H1 (cell line): ENCODE measurements at regions not wholly inside any gene's neighbourhood (a gene's known extent, or its start where the extent isn't known, plus 50 kb on each side); places are given as distances from the start of the nearest gene placed in this dataset.
"Not testable (repeated sequence)": the region's sequence is repeated elsewhere in the genome, so short reads cannot be mapped to it uniquely, and the experiment has no call there.

Experiments used
- CTCF ChIA-PET: fragments of 300-600 bp; sonication (Branson Sonifier 250); formaldehyde crosslinking; loops from one replicate; lab custom pipeline; 2021; ENCODE audit not compliant: partially characterized antibody; lab: Charles Lee
- POLR2A ChIA-PET: fragments of 300-600 bp; sonication (Branson Sonifier 250); formaldehyde crosslinking; loops from one replicate; lab custom pipeline; 2021; ENCODE audit warnings: inconsistent platforms; ENCODE audit not compliant: partially characterized antibody; lab: Charles Lee
- DNase-seq, 2 experiments: peaks; one replicate each; pipeline versions ENCODE4 v3.0.0 to v3.0.0-alpha.2; 2010 to 2022; ENCODE audit warnings: low spot score in 2 of 2, low read depth in 1 of 2, mixed read lengths in 1 of 2
- FAIRE-seq: peaks from 2 replicates; lab custom pipeline; 2011; peaks lifted over from hg19 to GRCh38; lab: Jason Lieb, UNC
- H2AFZ ChIP-seq: 2 replicates; pipeline ENCODE4 v1.8.1; 2012; ENCODE audit warnings: low read length, inconsistent platforms
- H2AK5ac ChIP-seq: 2 replicates; pipeline ENCODE4 v1.6.1; 2013; ENCODE audit warnings: low read depth, low read length
- H2BK120ac ChIP-seq: replicated peaks from 2 replicates; pipeline ENCODE3; 2013; ENCODE audit warnings: low read depth, low read length, inconsistent platforms
- H2BK12ac ChIP-seq: 2 replicates; pipeline ENCODE4 v1.6.1; 2013; ENCODE audit warnings: low read depth, low read length
- H2BK15ac ChIP-seq: 2 replicates; pipeline ENCODE4 v1.6.1; 2013; ENCODE audit warnings: low read length
- H2BK20ac ChIP-seq: 2 replicates; pipeline ENCODE4 v1.6.1; 2013; ENCODE audit warnings: low read length
- H2BK5ac ChIP-seq: 2 replicates; pipeline ENCODE4 v1.6.1; 2013; ENCODE audit warnings: low read depth, low read length
- H3K14ac ChIP-seq: 2 replicates; pipeline ENCODE4 v1.6.1; 2013; ENCODE audit warnings: inconsistent platforms; ENCODE audit not compliant: insufficient read length
- H3K18ac ChIP-seq: 2 replicates; pipeline ENCODE4 v1.6.1; 2013; ENCODE audit warnings: low read length; ENCODE audit errors: extremely low read depth
- H3K23ac ChIP-seq: 2 replicates; pipeline ENCODE4 v1.6.1; 2013; ENCODE audit warnings: inconsistent platforms; ENCODE audit not compliant: insufficient read length
- H3K23me2 ChIP-seq: 2 replicates; pipeline ENCODE4 v1.6.1; 2013; ENCODE audit warnings: low read depth, low read length
- H3K27ac ChIP-seq: 2 replicates; pipeline ENCODE4 v1.6.1; 2011; ENCODE audit warnings: low read depth, low read length, inconsistent platforms
- H3K27me3 ChIP-seq, 4 experiments: replicated peaks in 1 of 4; 1 replicate in 1 of 4; 2 replicates in 3 of 4; pipeline versions ENCODE4 v1.6.1 to v1.8.1; 2011 to 2013; ENCODE audit warnings: low read length in 3 of 4, mild to moderate bottlenecking in 3 of 4, inconsistent platforms in 2 of 4, mixed read lengths in 2 of 4, moderate library complexity in 1 of 4; ENCODE audit not compliant: control insufficient read depth in 3 of 4, insufficient read depth in 3 of 4; ENCODE audit errors: extremely low read depth in 1 of 4
- H3K36me3 ChIP-seq, 4 experiments: 2 replicates each; pipeline versions ENCODE4 v1.6.1 to v1.8.1; 2011 to 2013; ENCODE audit warnings: mild to moderate bottlenecking in 4 of 4, low read length in 3 of 4, moderate library complexity in 2 of 4, control low read depth in 1 of 4, inconsistent platforms in 1 of 4; ENCODE audit not compliant: insufficient read depth in 4 of 4, control insufficient read depth in 2 of 4
- H3K4ac ChIP-seq: replicated peaks from 2 replicates; pipeline ENCODE3; 2013; ENCODE audit warnings: low read length, low read depth, mixed read lengths, inconsistent platforms; ENCODE audit not compliant: insufficient read length
- H3K4me1 ChIP-seq, 4 experiments: replicated peaks in 1 of 4; 1 replicate in 1 of 4; 2 replicates in 3 of 4; pipeline versions ENCODE4 v1.6.1 to v1.8.1; 2011 to 2013; ENCODE audit warnings: low read length in 3 of 4, inconsistent platforms in 2 of 4, mixed read lengths in 1 of 4; ENCODE audit not compliant: insufficient read depth in 4 of 4, control insufficient read depth in 3 of 4
- H3K4me2 ChIP-seq, 2 experiments: 2 replicates each; pipeline versions ENCODE4 v1.6.1 to v1.8.1; 2011 to 2013; ENCODE audit warnings: low read depth in 2 of 2, low read length in 2 of 2, control low read depth in 1 of 2, inconsistent platforms in 1 of 2, mild to moderate bottlenecking in 1 of 2; ENCODE audit not compliant: insufficient read depth in 1 of 2
- H3K4me3 ChIP-seq, 4 experiments: fragments of 200-600, 300-600 bp in 1 of 4; sonication (generic), shearing (Covaris generic), sonication (Bioruptor Twin) in 1 of 4; 2 replicates each; pipeline versions ENCODE4 v1.5.1 to v1.8.1; 2011 to 2016; ENCODE audit warnings: low read length in 4 of 4, low read depth in 3 of 4, control low read depth in 2 of 4, inconsistent platforms in 2 of 4, mild to moderate bottlenecking in 2 of 4, mixed read lengths in 1 of 4, moderate library complexity in 1 of 4; ENCODE audit not compliant: insufficient read depth in 2 of 4; ENCODE audit errors: extremely low read depth in 1 of 4
- H3K56ac ChIP-seq: replicated peaks from 2 replicates; pipeline ENCODE3; 2013; ENCODE audit warnings: low read depth, mild to moderate bottlenecking, mixed read lengths, low read length, inconsistent platforms; ENCODE audit not compliant: insufficient read length
- H3K79me1 ChIP-seq: 2 replicates; pipeline ENCODE4 v1.6.1; 2013; ENCODE audit warnings: low read depth, low read length, control low read depth
- H3K79me2 ChIP-seq, 2 experiments: 2 replicates each; pipeline versions ENCODE4 v1.6.1 to v1.8.1; 2012 to 2013; ENCODE audit warnings: low read length in 2 of 2, mild to moderate bottlenecking in 2 of 2, inconsistent platforms in 1 of 2; ENCODE audit not compliant: insufficient read depth in 2 of 2, control insufficient read depth in 1 of 2
- H3K9ac ChIP-seq, 4 experiments: replicated peaks in 1 of 4; 1 replicate in 1 of 4; 2 replicates in 3 of 4; pipeline versions ENCODE4 v1.6.1 to v1.8.1; 2011 to 2013; ENCODE audit warnings: low read depth in 3 of 4, low read length in 3 of 4, control low read depth in 2 of 4, mild to moderate bottlenecking in 2 of 4, moderate library complexity in 2 of 4, inconsistent platforms in 1 of 4; ENCODE audit errors: extremely low read depth in 1 of 4
- H3K9me3 ChIP-seq, 2 experiments: 2 replicates each; pipeline versions ENCODE4 v1.6.1 to v1.8.1; 2012 to 2013; ENCODE audit warnings: mild to moderate bottlenecking in 2 of 2, moderate library complexity in 2 of 2, control low read depth in 1 of 2, inconsistent platforms in 1 of 2, low read depth in 1 of 2, low read length in 1 of 2, mixed read lengths in 1 of 2; ENCODE audit not compliant: insufficient read depth in 2 of 2
- H4K20me1 ChIP-seq, 2 experiments: replicated peaks in 1 of 2; 2 replicates each; pipeline versions ENCODE3 to v1.8.1; 2011 to 2013; ENCODE audit warnings: inconsistent platforms in 2 of 2, low read length in 2 of 2, mild to moderate bottlenecking in 1 of 2; ENCODE audit not compliant: insufficient read depth in 2 of 2, control insufficient read depth in 1 of 2
- H4K5ac ChIP-seq: 2 replicates; pipeline ENCODE4 v1.6.1; 2013; ENCODE audit warnings: low read length, low read depth, mixed read lengths, inconsistent platforms; ENCODE audit not compliant: insufficient read length
- H4K8ac ChIP-seq: 2 replicates; pipeline ENCODE4 v1.8.0; 2013; ENCODE audit warnings: mild to moderate bottlenecking, moderate library complexity, low read length, inconsistent platforms; ENCODE audit not compliant: insufficient read depth; ENCODE audit errors: extremely low read depth
- H4K91ac ChIP-seq: replicated peaks from 2 replicates; pipeline ENCODE3; 2013; ENCODE audit warnings: low read length, mixed read lengths, inconsistent platforms; ENCODE audit not compliant: insufficient read length
- BCL11A ChIP-seq, 2 experiments: IDR thresholded peaks; one replicate each; pipeline ENCODE4 v1.6.1; 2011; ENCODE audit warnings: low read depth in 2 of 2, low read length in 2 of 2, mild to moderate bottlenecking in 2 of 2
- CBX8 ChIP-seq: fragments of 300-800, 300-1000 bp; sonication (generic); IDR thresholded peaks from 2 replicates; pipeline ENCODE4 v1.7.1; 2016; ENCODE audit warnings: low read depth, low read length, borderline replicate concordance
- KDM4A ChIP-seq: IDR thresholded peaks from one replicate; pipeline ENCODE4 v1.7.1; 2012; ENCODE audit warnings: low read depth, mild to moderate bottlenecking, moderate library complexity, low read length, inconsistent platforms; ENCODE audit not compliant: severe bottlenecking
- WGBS, 2 experiments: shearing (Covaris generic) in 1 of 2; methylation state at CpG; one replicate each; pipeline versions ENCODE4 v1.1.6 to v1.1.7; 2013 to 2015; ENCODE audit warnings: low lambda C conversion rate in 2 of 2, mixed read lengths in 2 of 2, inconsistent platforms in 1 of 2, low coverage in 1 of 2, missing lambda C conversion rate in 1 of 2; ENCODE audit not compliant: insufficient replicate concordance in 2 of 2, insufficient coverage in 1 of 2, insufficient read length in 1 of 2; ENCODE audit errors: extremely low coverage in 1 of 2, missing lambda C conversion rate in 1 of 2; 5-methylcytosine and 5-hydroxymethylcytosine counted together

- Histone ChIP-seq H2AFZ (no peak overlapping the region), H3K18ac (no peak overlapping the region), H2BK20ac (no peak overlapping the region), H3K23ac (no peak overlapping the region), H2BK120ac (no peak overlapping the region), H4K91ac (no peak overlapping the region), H2BK12ac (no peak overlapping the region), H3K23me2 (no peaks in the 10 kb centered on the region), H3K4me3 (no peak overlapping the region), H3K4me1 (peaks cover 0 to 4% (median 1%) of the 10 kb centered on the region in 4 experiments; a peak in 2 of 7 replicates), H3K27me3 (no peaks in the 10 kb centered on the region), H3K79me1 (no peaks in the 10 kb centered on the region), H3K27ac (no peak overlapping the region), H3K36me3 (no peaks in the 10 kb centered on the region), H2BK5ac (no peak overlapping the region), H3K56ac (no peak overlapping the region), H3K4me2 (no peak overlapping the region), H4K20me1 (no peaks in the 10 kb centered on the region), H4K8ac (no peak overlapping the region), H3K4ac (no peak overlapping the region), H2AK5ac (no peak overlapping the region), H3K14ac (no peak overlapping the region), H3K79me2 (no peaks in the 10 kb centered on the region), H4K5ac (no peak overlapping the region), H2BK15ac (no peak overlapping the region), H3K9ac (no peak overlapping the region), H3K9me3 (peaks cover 0 to 7% of the 10 kb centered on the region in 2 experiments; a peak in 1 of 4 replicates)
- DNase-seq: no peak
- TF ChIP-seq CBX8: no peak
- TF ChIP-seq KDM4A: no peak
- no peak for TF ChIP-seq BCL11A (IDR thresholded peaks at IDR 0.05; ENCODE audit: low read depth in 2 of 2, low read length in 2 of 2)
- CTCF ChIA-PET: interaction anchor here (0.8 kb wide), 1 partner anchor 51 kb away, joined by 3 read pairs; no protein-coding TSS in a partner anchor
- POLR2A ChIA-PET: no interaction called here
- no peak for FAIRE-seq
These were observed 130.8 kb downstream of the TPBG start for GRCh38 chr6:82494367-82494766.

GRCh38 chr6:82501901-82502300 lies 138.3 kb downstream of the TPBG start:
- H2BK5ac ChIP-seq, H2AFZ ChIP-seq, H2BK12ac ChIP-seq, H2BK120ac ChIP-seq, H4K91ac ChIP-seq, H3K56ac ChIP-seq, H3K14ac ChIP-seq, DNase-seq, H3K36me3 ChIP-seq, H4K20me1 ChIP-seq, H3K4me1 ChIP-seq, H3K79me1 ChIP-seq, H3K27me3 ChIP-seq, H3K4ac ChIP-seq, H2BK15ac ChIP-seq, H3K23me2 ChIP-seq, H2BK20ac ChIP-seq, H3K4me2 ChIP-seq, H2AK5ac ChIP-seq, H3K4me3 ChIP-seq, H4K5ac ChIP-seq, H3K23ac ChIP-seq, H3K79me2 ChIP-seq, FAIRE-seq, H3K9me3 ChIP-seq, POLR2A ChIA-PET, CTCF ChIA-PET, H4K8ac ChIP-seq, H3K9ac ChIP-seq, H3K27ac ChIP-seq, H3K18ac ChIP-seq: not testable (repeated sequence)
- 86% methylated on average over 5 of the region's 5 CpGs; no CpG with 5 or more reads in 1 of the 2 experiments for WGBS, 2 experiments
